Stimulated activated naive CD4-positive, alpha-beta T cell treated with Interleukin-2 at 50 U/mL for 16 hours (primary cell): ENCODE measurements at regions not wholly inside any gene's neighbourhood (a gene's known extent, or its start where the extent isn't known, plus 50 kb on each side); places are given as distances from the start of the nearest gene placed in this dataset.
"Not testable (repeated sequence)": the region's sequence is repeated elsewhere in the genome, so short reads cannot be mapped to it uniquely, and the experiment has no call there.

Experiments
- DNase-seq: peaks from one replicate; lab custom pipeline; 2025; lab: John Stamatoyannopoulos, UW

DNA sequence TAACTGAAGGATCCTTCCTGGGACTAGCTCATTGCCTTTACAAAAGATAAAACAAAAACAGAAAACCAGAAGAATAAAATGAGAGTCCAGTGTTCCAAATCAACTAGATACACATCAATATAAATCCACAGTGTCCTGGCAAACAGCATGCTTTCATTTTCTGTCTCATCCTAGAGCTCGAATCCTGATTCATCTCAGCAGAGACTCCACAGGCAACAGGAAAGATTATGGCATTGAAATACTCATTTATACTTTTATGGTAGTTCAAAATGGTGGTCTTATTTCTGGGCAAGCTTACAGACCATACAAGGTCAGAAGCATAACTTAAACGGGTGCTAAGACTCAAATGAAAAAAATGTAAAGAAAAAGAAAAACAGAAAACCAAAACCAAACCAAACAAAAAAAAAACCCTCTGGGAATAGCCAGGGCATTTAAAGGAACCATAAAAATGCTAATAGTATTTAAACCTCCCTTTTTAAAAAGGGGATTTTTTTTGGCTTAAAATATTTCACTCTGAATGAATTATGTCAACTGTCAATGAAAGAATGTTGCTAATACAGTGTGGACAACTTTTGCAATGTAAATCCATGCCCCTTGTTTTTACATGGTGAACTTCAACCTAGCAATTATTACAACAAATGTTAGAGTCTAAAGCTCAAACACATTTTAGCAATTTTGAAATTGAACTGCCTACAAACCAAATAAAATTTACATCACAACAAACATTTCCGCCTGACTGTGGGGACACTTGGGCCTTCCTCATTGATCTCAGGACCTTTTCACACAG, 57.9 kb downstream of the GPR101 start:
- DNase-seq = no peak

DNA sequence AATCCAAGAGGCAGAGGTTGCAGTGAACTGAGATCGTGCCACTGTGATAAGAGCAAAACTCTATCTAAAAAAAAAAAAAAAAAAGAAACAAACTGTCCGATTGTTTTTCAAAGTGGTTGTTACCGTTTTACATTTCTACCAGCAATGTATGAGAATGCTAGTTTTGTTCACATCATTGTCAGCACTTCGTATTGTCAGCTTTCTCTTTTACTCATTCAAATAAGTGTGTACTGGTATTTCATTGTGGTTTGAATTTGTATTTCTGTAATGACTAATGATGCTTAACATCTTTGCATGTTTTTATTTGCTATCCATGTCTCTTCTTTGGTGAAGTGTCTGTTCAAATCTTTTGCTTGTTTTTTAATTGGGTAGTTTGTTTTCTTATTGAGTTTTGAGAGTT, 65.8 kb downstream of the GPR101 start:
- no peak for DNase-seq

DNA sequence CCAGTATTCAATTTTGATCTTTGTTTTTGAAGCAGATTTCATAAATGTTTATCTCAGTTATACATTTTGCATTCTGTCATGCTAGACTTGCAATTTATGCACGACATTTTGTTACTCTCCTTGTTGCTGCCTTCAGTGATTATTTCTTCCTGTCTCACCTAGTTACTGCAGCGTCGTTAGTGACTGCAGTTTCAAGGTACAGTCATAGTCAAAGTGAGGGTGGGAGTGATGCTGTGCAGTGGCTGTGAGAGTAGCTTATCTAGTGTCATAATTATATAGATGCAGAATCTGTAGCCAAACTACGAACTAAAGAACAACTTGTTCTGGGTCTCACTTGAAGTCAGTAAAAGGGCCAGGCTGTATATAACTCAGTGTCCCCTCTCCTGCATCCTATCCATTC, 69.8 kb downstream of the GPR101 start:
- no peak for DNase-seq

DNA sequence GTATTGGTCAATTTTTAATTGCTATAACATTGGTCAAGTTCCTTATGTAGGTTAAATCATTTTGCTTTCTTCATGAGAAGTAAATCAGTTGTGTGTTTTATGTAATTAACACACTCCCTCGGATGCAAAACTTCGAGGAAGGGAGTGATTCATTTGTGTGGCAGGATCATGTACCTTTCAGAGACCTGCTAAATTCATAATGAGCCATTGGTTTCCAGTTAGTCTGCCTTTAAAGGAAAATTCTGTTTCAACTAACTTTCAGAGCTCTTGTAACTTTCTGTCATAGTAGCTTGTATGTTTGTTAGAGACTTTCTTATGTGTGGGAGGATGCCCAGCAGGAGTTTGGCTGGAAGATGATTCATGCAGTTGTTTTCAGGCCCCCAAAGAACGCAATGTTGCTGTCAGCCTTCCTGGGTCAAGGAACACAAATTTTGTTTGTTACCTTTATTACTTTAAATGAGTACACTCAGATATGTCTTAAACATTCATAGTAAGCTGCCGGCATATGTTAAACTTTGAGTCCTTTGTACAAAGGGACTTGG, 72.1 kb downstream of the GPR101 start:
- DNase-seq = no peak

DNA sequence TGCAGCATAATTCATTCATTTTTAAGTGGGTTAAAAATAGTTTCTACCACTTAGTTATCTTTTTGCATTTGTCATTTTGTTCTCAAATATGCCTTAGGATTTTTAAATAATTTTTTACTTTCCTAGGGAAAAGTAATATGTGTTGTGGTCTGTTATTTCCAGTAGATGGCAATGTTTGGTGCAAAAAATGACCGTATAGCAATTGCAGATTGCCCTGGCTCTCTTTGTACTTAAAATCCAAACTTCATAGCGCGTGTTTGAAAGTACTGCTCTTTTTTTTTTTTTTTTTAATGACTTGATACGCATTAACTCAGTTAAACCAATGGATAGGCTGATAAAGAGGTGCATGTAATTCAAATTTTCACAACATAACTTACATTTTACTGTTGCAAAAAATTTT, 74.4 kb upstream of the RBMX start:
- no peak for DNase-seq

DNA sequence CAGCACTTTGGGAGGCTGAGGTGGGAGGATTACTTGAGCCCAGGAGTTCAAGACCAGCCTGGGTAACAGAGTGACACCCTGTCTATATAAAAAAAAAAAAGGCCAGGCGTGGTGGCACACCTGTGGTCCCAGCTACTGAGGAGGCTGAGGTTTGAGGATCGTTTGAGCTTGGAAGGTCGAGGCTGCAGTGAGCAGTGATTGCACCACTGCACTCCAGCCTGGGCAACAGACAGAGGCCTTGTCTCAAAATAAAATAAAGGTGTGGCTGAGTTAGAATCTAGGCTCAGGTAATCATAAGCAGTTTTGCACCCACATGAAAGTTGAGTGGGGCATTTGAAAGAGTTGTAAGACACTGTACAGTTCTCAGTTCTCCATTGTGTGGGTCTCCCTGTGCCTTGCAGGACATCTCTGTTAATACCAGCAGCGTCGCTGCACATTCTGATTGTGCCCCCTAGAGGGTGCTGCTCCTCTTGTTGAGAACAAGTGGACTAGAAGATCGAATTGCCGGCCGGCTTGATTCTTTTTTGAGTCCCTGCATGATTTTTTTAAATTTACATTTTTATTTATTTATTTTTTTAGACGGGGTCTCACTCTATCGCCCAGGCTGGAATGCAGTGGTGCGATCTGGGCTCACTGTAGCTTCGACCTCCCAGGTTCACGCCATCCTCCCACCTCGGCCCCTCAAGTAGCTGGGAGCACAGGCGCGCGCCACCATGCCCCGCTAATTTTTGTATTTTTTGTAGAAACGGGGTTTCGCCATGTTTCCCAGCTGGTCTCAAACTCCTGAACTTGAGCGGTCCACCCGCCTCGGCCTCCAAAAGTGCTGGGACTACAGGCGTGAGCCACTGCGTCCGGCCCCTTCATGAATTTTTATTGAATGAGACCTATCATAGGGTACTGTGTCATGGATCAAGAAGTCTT, 73.6 kb upstream of the RBMX start:
- DNase-seq = peak; percentile 35

DNA sequence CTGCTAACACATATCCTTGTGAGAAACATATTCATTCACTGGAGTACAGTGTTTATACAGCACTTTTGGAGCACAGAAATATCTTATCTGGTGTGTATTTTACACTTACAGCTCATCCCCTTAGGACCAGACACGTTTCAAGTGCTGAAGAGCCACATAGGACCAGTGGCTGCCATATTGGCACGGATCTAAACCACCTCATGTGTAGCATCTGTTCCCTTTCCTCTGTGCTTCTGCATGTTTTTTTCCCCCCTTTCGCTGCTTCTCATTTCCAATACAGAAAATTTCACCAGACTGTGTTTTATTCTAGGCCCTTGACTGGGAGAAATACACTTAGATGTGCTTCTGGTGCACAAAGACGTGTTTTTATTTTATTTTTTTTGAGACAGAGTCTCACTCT, 69.7 kb upstream of the RBMX start:
- DNase-seq = no peak

DNA sequence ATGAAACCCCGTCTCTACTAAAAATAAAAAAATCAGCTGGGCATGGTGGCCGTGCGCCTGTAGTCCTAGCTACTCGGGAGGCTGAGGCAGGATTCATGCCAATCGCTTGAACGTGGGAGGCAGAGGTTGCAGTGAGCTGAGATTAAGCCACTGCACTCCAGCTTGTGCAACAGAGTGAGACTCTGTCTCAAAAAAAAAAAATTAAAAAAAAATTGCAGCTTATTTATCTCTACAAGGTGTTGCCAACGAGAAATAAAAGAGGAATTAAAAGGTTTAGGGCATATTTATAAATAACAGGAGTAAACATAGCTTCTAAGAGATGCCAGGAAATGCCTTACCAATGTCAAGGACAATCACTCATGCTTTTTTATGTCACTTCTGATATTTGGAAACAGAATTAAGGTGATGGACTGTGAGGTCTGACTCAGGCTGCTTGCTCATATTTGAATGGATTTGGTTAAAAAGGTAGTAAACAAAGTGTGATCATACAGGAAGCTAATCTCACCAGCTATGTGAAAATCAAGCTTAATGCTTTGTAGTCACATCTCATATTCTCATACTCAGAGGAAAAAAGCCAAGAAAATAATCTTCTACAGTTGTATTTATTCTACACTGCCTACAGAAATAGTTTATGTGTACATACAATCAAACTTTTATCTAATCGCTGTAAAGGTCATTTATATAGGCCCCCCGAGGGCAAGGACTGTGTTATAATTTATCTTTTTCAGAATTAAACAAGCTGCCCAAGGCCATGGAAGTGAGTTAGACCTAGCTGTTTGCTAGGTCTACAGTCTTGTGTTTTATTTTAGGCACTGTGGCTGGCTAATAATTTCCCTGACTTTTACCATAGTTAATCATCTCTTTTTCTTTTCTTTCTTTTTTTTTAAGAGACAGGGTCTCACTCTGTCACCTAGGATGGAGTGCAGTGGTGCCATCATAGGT, 61.1 kb upstream of the RBMX start:
- no peak for DNase-seq

DNA sequence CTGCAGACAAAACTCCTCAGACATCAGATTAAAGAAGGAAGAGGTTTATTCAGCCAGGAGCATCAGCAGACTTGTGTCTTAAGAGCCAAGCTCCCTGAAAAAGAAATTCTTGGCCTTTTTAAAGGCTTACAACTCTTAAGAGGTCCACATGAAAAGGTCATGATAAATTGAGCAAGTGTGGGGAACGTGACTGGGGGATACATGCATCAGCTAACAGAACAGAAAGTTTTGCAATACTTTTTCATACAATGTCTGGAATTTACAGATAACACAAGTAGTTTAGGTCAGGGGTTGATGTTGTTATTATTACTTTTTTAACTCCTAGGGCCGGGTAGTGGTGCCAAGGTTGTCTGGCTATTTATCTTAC, 55.6 kb upstream of the RBMX start:
- DNase-seq = no peak

DNA sequence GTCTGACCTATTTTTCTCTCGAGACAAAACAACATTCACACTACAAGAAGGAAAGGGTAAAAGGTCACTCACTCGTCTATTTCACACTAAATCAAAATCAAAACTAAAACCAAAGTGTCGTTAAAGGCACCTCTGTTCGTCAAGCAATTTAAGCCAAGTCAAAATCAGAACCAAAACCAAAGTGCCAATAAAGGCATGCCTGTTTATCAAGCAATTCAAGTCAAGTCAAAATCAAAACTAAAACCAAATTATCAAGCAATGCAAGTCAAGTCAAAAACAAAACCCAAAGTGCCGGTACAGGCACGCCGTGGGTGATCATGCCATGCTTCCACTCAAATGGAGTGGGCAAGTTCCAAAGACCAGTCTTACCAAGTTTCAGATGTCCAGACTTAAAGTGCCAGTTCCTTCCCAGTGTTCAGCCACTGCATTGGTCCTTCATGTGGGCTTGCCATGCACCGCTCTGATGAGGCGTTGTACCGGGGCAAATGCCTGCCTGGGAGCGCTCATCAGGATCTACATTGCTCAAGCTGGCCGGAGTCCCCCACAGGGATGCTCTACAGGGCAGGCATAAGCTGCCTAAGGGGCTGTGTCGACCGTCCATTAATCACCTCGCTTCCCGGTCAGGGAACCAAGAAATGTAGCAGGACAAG, 55.1 kb upstream of the RBMX start:
- not testable (repeated sequence) for DNase-seq

DNA sequence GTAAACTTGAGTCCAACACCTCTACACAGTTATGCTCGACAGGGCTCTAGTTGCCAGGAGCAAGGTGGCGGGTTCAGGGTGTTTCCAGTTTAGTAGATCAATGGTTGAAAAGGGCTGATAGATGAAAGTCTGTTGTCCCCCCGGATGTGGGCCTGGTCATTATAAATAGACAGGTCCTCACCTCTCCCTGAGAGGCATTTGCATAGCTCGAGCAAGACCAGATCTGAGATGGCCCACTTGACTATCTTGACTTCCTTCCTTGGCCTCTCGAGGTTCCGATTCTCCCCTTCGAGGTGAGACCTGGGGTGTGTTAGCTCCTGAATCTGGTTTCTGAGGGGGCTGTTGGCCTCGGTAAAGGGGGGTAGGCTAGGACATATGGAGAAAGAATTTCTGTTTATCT, 54.1 kb upstream of the RBMX start:
- not testable (repeated sequence) for DNase-seq

DNA sequence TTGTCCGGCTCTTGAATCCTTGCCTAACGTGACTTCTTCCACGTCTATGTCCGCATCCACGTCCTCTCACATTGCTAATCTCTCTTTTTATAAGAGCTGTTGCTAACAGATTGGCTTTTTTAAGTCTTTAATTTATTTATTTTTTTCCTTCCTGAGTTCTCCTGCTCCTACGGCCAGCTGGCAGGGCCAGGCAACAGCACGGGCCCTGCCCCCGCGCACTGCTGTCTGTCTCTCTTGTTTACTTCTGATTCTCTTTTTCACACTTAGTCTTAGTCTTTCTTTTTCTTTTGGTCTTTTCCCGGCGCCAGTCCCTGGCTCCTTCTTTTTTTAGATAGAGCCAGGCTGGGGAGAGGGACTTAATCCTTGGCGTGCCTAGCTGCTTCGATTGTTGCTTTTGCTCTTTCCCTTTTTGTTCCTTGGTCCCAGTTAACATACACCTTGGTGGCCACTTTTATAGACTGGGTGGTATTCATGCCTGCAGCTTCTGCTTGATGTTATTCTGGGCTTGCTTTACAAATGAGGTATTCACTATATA, 53.2 kb upstream of the RBMX start:
- DNase-seq = no peak

DNA sequence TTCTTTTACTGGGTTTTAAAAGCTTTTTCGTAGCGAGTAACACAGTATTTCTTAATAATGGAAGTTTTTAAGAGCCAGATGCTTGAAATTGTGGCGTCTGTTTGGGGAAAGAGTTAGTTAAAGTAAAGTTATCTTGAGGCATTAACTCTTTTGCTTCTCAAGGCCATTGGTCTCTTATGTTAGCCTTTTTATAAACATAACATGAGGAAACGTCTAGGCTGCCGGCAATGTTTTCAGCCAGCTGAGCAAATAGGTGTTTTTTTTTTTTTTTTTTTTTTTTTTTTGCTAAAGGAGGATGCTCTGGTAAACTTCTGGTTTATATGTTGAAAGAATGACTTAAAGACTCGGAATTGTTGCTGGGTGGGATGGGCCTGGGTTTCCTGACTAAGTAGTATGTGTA, 51.1 kb upstream of the RBMX start:
- DNase-seq = no peak
